H54 (cell line): ENCODE measurements at regions not wholly inside any gene's neighbourhood (a gene's known extent, or its start where the extent isn't known, plus 50 kb on each side); places are given as distances from the start of the nearest gene placed in this dataset.

Source experiments
- DNase-seq: peaks from one replicate; pipeline ENCODE4 v3.0.0; 2011; ENCODE audit warnings: low spot score, mixed read lengths; ENCODE audit not compliant: insufficient read length
- FAIRE-seq: peaks from 3 replicates; lab custom pipeline; 2011; peaks lifted over from hg19 to GRCh38; lab: Jason Lieb, UNC
- POLR2A ChIP-seq: IDR thresholded peaks from 2 replicates; pipeline ENCODE4 v1.6.1; 2011; ENCODE audit warnings: low read depth, mild to moderate bottlenecking, low read length

DNA sequence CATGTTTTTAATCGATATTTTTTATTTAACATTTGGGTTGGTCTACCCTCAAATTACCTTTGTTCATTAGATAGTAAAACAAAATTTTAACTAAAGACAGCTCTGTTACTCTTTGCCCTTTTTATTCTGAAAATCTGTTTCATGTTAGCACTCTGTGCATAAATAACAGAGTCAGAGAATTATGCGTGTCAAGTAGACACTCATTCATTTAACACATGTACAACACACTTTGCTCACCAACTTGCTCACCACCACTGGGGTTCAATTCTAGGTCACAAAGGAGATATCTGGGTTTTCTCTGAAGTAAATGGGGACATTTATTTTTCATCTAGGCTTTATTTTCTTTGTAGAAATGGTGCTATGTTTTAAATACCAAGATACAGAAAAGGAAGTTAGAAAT lies 457.4 kb upstream of the SEMA3D start:
- TF ChIP-seq POLR2A: no peak
- DNase-seq (no peak), FAIRE-seq (no peak)

DNA sequence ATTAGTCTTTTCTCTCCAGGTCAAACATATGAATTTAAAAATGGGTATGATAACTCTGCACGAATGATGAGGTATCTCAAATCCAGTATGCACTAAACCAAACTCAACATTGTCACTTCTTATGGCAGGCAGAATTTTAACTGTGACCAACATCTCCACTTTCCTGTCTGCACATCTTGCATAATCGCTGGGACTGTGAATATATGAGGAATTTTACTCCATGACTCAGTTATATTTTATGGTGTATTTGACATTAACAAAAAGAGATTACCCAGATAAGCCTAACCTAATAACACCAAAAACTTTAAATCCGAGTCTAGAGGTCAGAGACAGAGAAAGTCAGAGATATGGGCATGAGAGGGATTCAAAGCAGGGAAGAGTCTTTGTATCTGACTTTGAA lies 454.5 kb upstream of the SEMA3D start:
- DNase-seq (no peak), FAIRE-seq (no peak)
- TF ChIP-seq POLR2A: no peak

DNA sequence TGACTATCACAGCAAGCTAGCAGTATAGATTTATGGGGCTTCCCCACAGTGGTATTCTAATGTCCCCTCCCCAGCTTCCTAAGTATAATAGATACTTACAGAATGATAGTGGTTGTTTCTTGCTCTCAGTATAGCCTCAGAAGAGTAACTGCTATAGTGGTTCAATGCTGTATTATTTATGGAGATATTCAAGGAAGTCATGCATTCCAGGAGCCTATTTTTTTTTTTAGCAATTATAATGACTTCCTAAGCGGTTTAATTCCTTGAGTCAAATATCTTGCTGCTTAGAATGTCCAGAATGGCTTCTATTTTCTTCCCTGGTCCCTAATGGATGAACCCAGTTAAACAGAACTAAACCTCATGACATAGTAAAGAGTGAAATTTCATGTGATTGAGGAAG lies 451.5 kb upstream of the SEMA3D start:
- DNase-seq: no peak
- no peak for FAIRE-seq
- TF ChIP-seq POLR2A: no peak

DNA sequence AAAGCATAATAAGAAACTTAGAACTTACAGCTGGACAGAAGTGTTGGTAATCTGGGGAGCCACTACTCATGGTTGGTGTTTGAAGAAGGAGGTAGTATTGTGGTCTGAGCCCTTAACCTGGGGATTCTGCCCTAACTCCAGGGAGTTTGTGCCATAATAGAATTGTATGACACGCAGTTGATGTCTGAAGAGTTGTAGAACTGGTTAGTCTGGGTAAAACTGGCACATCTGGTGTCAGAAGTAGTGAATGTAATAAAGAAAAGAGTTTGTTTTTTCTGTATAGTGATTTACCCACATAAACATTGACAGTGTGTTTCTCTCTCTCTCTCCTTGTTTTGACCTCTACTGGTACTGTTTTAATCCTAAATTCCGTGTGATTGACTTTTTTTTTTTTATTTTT lies 448.1 kb upstream of the SEMA3D start:
- FAIRE-seq: no peak
- no peak for TF ChIP-seq POLR2A
- DNase-seq: no peak

DNA sequence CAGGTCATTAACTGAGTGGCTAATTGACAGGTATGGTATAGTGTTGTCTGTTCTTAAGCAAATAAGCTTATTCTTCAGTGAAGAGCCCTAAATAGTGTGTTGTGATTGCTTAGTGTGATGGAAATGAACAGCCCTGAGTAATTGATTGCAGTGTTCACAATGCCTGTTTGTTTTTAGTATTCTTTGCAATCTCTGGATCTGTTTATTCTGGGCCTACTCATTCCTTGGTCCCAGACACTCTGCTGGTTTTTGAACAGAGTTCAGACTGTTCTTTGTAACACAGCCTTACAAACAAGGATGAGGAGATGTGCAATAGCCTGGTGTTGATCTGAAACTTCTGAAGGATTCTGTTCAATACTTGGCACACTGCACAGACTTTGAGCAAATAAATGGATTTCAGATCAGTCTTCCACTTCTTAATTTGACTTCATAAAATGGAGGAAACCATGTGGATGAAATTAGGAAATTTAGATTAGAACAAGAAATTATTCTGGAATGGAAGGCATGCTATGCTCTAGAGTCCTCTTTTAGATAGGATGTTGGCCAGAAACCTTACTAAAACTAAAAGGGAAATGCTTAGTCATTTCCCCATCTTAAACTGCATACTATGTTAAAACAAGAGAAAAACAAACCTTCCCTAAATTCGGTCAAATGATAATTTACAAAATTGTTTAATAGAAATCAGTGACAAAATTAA lies 444.2 kb upstream of the SEMA3D start:
- no peak for TF ChIP-seq POLR2A
- no peak for DNase-seq
- no peak for FAIRE-seq

DNA sequence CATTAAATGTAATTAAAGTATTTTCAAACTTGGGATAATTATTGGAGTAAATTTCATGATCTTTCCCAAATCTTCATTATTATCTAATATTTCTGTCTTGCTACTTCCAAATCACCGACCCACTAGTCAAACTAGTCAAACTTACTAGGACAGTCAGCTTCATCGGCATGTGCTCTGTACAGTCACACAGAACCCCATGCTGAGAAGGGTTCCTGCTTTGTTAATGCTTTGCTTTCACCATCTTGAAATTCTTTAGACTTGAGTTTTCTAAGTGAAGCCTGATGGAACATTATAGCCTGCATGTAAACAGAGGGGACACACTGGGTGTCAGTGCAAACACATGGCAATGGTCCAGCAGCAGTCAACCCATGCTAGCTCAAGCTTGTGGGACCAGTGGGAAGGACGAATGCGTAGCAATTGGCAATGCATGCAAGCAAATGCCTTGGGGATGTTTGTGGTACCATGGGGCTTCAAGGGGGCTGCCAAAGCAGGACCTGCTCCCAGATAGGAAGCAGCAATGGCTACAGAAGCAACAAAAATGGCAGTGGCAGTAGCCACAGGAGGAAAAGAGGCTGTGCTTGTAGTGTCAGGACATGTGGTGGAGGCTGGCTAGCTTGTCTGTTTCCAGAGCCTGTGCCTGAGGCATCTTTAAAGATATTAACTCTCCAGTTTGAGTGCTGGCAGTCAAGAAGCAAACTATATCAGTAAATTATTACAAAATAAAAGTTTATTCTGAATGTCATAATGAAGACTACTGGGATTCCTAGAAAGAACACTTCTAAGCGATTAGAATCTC lies 441.1 kb upstream of the SEMA3D start:
- DNase-seq (no peak), FAIRE-seq (no peak)
- TF ChIP-seq POLR2A: no peak

DNA sequence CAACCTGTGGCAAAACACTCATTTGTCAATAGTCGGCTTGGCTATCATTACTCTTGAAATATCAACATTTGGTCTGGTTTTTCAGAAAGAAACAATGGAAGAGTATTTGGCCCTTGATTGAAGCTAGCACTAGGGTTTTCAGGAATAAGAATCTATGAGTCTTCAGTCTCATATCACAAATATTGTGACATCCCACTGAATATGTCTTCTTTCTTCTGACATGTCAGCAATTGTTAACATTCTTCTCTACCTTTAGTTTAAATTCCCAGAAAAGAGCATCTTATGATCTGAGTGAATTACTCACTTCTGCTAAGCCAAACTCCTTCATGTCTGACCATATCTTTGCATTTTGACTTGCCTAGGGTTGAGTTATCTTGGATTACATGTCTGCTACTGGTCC lies 435.2 kb upstream of the SEMA3D start:
- TF ChIP-seq POLR2A: no peak
- FAIRE-seq (no peak), DNase-seq (no peak)

DNA sequence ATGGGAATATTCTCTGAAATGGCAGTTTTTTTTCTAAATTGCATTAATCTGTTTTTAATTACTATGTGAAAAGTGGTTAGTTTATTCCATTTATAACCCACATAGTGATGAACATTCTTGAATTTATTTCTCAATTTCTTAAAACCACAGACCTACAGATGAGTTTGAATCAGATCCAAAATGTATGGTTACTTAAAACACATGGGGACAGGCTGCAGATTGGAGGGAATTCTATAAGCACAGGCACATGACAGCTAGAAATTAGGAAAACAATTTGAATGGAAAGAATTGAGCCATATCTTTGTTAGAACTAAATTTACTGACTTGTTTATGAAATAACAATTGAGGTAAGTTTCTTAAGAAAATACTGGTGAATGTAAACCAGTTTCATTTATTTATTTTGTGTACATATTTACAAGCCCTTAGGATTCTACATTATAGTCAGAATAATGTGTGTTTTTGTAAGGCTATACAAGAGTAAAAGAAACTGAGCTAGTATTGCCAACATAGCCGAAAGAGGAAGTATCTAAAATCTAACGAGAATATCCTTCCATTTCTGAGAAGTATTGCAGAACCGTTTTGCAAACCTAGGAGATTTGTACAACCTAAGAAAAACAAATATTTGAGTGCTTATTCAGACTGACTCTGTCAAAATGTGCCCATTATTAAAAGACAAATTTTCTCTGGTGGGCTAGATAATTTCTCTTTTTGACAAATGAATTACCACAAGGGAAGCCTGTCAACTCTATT lies 434.3 kb upstream of the SEMA3D start:
- FAIRE-seq (no peak), DNase-seq (no peak)
- no peak for TF ChIP-seq POLR2A

DNA sequence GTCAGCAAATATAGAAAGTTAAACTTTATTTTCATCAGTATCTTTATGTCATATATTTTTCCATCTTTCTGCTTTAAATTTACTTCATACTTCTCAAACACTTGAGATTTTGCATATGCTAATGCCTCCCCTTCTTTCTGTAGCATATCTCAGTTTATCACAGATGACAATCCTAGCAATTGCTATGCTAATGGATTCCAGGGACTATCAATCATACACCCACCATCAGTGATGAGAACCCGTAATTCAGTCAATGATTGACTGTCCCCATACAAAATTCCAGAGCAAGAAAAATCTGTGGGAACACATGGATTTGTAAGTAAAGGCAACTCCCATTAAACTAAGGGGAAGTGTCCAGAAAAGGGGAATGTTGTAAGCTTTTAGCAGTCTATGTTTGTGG lies 432.4 kb upstream of the SEMA3D start:
- DNase-seq (no peak), FAIRE-seq (no peak)
- no peak for TF ChIP-seq POLR2A

DNA sequence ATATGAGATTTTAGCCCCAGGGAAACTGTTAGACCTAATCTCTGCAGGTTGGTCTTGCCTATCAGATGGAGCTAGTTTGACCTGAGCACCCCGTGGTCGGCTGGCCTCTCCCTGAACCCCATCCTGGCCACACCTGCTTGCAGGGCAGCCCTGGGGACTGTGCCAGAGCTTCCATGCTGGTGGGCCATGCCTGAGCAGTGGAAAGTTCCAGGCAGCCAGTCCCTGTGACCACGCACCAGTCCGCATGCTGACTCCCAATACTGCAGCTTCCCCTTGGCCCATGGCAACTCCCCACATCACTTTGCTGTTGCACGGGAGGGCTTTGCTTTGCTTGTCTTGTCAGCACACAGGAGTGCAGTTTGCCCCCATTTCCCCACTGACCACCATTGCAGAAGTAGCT lies 427.8 kb upstream of the SEMA3D start:
- no peak for TF ChIP-seq POLR2A
- DNase-seq (no peak), FAIRE-seq (no peak)

DNA sequence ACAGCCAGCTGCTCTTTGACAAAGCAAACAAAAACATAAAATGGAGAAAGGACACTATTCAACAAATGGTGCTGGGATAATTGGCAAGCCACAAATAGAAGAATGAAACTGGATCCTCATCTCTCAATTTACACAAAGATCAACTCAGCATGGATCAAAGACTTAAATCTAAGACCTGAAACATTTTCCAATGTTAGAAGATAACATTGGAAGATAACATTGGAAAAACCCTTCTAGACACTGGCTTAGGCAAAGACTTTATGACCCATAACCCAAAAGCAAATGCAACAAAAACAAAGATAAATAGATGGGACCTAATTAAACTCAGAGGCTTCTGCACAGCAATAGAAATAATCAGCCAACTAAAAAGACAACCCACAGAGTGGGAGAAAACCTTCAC lies 425.7 kb upstream of the SEMA3D start:
- DNase-seq (no peak), FAIRE-seq (no peak)
- TF ChIP-seq POLR2A: no peak

DNA sequence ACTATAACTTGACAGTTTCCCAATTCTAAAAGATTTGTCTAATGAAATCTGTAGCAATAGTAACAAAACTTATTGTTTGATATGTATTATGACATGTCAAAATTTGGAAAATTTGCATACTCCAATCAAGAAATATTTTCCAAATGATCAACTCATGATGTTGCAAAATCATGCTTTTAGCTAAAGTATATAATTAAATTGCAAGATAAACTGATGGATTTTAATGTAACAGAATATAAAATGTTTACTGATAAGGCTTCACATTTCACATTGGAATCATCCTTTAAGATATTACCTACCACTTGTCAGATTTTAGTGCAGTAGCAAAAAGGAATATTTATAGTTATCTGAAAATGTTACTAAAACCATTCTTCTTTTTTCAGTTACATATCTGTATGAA lies 421.9 kb upstream of the SEMA3D start:
- no peak for TF ChIP-seq POLR2A
- FAIRE-seq: no peak
- DNase-seq: no peak

DNA sequence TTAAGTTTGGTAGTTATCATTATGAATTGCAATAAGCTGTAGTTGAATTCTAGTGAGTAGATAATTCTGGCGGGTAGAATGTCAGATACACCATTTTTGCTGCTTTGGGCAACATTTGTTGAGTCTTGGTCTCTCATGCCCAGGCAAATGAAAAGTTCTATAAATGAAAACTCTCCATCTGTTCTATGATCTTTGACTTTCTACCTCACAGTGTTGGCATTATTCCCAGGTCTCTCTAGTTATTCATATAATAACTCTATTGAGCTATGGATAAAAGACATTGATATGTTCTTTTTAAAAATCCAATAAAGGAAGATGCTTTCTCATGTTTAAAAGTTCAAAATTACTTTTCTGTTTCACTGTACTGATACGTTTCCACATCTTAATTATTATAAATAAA lies 415.3 kb upstream of the SEMA3D start:
- DNase-seq (no peak), FAIRE-seq (no peak)
- TF ChIP-seq POLR2A: no peak

DNA sequence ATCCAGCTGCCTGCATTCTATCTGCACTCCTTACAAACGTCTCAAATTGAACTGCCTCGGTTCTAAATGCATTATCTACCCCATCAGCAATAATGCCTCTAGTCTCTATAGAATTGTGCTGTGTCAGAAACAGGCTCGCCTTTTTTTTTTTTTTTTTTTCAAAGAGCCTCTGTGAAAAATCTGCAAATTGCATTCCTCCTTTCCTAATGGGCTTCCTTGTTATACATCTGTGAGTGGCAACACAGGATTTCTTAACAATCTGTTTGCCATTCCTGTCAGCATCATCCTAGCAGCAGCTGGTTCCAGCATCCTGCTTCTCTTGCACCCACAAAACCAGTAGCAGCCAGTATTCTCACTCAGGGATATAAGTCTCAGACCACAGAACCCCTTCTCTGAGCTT lies 413.5 kb upstream of the SEMA3D start:
- FAIRE-seq: no peak
- DNase-seq: no peak
- TF ChIP-seq POLR2A: no peak

DNA sequence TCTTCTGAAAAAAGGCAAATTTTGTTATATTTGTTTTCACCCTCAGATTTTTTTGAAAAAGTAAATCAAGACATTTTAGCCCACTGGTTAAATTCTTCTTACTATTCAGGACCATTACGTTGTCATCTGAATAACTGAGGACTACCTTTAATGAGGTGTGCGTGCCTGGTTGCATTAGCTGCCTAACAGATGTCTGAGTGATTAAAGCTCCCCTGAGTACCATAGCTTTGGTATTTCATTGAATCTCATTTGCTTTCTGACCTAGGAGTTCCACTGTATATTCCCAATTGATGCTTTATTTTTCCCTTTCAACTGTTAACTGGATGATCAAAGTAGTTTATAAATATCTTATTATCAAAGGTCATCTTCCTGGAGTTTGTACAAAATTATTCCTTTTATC lies 410.0 kb upstream of the SEMA3D start:
- DNase-seq (no peak), FAIRE-seq (no peak)
- TF ChIP-seq POLR2A: no peak
